SK-N-SH (cell line): ENCODE measurements at regions not wholly inside any gene's neighbourhood (a gene's known extent, or its start where the extent isn't known, plus 50 kb on each side); places are given as distances from the start of the nearest gene placed in this dataset.

Source experiments
- CTCF ChIA-PET: fragments of 300-600, 350-600 bp; formaldehyde crosslinking; extraction: SDS; loops from one replicate; lab custom pipeline; 2021; lab: Yijun Ruan, JAX
- POLR2A ChIA-PET: fragments of 350-600 bp; sonication (Branson Sonifier 250); formaldehyde crosslinking; extraction: SDS; loops from one replicate; lab custom pipeline; 2020; ENCODE audit warnings: antibody characterized with exemption, inconsistent platforms; lab: Yijun Ruan, JAX
- DNase-seq: peaks from one replicate; pipeline ENCODE4 v3.0.0; 2012
- H2AFZ ChIP-seq: fragments of 200-600 bp; sonication (generic); 2 replicates; pipeline ENCODE4 v1.8.1; 2016; ENCODE audit warnings: antibody characterized with exemption, mild to moderate bottlenecking, low read depth
- H3F3A ChIP-seq: fragments of 200-600 bp; sonication (generic); replicated peaks from 2 replicates; pipeline ENCODE3; 2016; ENCODE audit warnings: antibody characterized with exemption, mild to moderate bottlenecking; ENCODE audit not compliant: insufficient read depth
- H3K27ac ChIP-seq, 2 experiments: fragments of 200-500 bp in 1 of 2; fragments of 200-600 bp in 1 of 2; sonication (Bioruptor generic) in 1 of 2; sonication (generic), shearing (Covaris generic) in 1 of 2; 2 replicates each; pipeline versions ENCODE4 v1.5.1 to v1.6.1; 2014 to 2016; ENCODE audit warnings: low read depth in 2 of 2, inconsistent platforms in 1 of 2, low read length in 1 of 2, mild to moderate bottlenecking in 1 of 2, mixed read lengths in 1 of 2
- H3K27me3 ChIP-seq: fragments of 200-600 bp; sonication (generic), shearing (Covaris generic); 2 replicates; pipeline ENCODE4 v1.6.1; 2016; ENCODE audit warnings: mixed run types; ENCODE audit not compliant: insufficient read depth
- H3K36me3 ChIP-seq, 2 experiments: fragments of 200-500 bp in 1 of 2; fragments of 200-600 bp in 1 of 2; sonication (Bioruptor generic) in 1 of 2; sonication (generic) in 1 of 2; replicated peaks in 1 of 2; 2 replicates each; pipeline versions ENCODE3 to v1.5.1; 2014 to 2016; ENCODE audit warnings: low read length in 1 of 2, mild to moderate bottlenecking in 1 of 2; ENCODE audit not compliant: insufficient read depth in 2 of 2, control insufficient read depth in 1 of 2
- H3K4me1 ChIP-seq, 2 experiments: fragments of 200-500 bp in 1 of 2; fragments of 200-600 bp in 1 of 2; sonication (Bioruptor generic) in 1 of 2; sonication (generic), shearing (Covaris generic) in 1 of 2; 2 replicates each; pipeline versions ENCODE4 v1.5.1 to v1.6.1; 2014 to 2016; ENCODE audit warnings: low read depth in 1 of 2, low read length in 1 of 2, mixed run types in 1 of 2; ENCODE audit not compliant: insufficient read depth in 2 of 2, control insufficient read depth in 1 of 2
- H3K4me2 ChIP-seq: fragments of 200-600 bp; sonication (generic), shearing (Covaris generic); 2 replicates; pipeline ENCODE4 v1.6.1; 2017; ENCODE audit warnings: mixed run types
- H3K4me3 ChIP-seq, 2 experiments: fragments of 200-500 bp in 1 of 2; fragments of 200-600 bp in 1 of 2; sonication (Bioruptor generic) in 1 of 2; sonication (generic), shearing (Covaris generic) in 1 of 2; 2 replicates each; pipeline versions ENCODE4 v1.5.1 to v1.8.1; 2014 to 2016; ENCODE audit warnings: low read depth in 2 of 2, inconsistent platforms in 1 of 2, low read length in 1 of 2, mild to moderate bottlenecking in 1 of 2, mixed read lengths in 1 of 2, moderate library complexity in 1 of 2
- H3K79me2 ChIP-seq: fragments of 200-600 bp; sonication (generic); 2 replicates; pipeline ENCODE4 v1.8.1; 2017; ENCODE audit warnings: mild to moderate bottlenecking; ENCODE audit not compliant: insufficient read depth
- H3K9ac ChIP-seq: fragments of 200-600 bp; sonication (generic); 2 replicates; pipeline ENCODE4 v1.6.1; 2017; ENCODE audit warnings: mixed run types
- H3K9me2 ChIP-seq: fragments of 200-600 bp; sonication (generic); 2 replicates; pipeline ENCODE4 v1.6.1; 2017; ENCODE audit warnings: mixed run types
- H3K9me3 ChIP-seq: fragments of 200-600 bp; sonication (generic); 2 replicates; pipeline ENCODE4 v1.6.1; 2017; ENCODE audit warnings: mixed run types, mild to moderate bottlenecking, moderate library complexity
- H4K20me1 ChIP-seq: fragments of 200-600 bp; sonication (generic); 2 replicates; pipeline ENCODE4 v1.6.1; 2017; ENCODE audit warnings: mild to moderate bottlenecking, mixed run types; ENCODE audit not compliant: insufficient read depth
- EP300 ChIP-seq, 2 experiments: IDR thresholded peaks; 2 replicates each; pipeline versions ENCODE4 v1.4.0 to v1.6.1; 2012; ENCODE audit warnings: borderline replicate concordance in 1 of 2, low read depth in 1 of 2, low read length in 1 of 2
- FOXM1 ChIP-seq: IDR thresholded peaks from 2 replicates; pipeline ENCODE4 v1.4.0; 2012; ENCODE audit warnings: low read depth, mild to moderate bottlenecking
- GABPA ChIP-seq: IDR thresholded peaks from 2 replicates; pipeline ENCODE4 v1.4.0; 2012; ENCODE audit warnings: low read depth, mild to moderate bottlenecking
- TCF12 ChIP-seq: IDR thresholded peaks from 2 replicates; pipeline ENCODE4 v1.4.0; 2012
- WGBS: methylation state at CpG from one replicate; pipeline ENCODE4 v1.1.6; 2017; ENCODE audit warnings: low lambda C conversion rate; 5-methylcytosine and 5-hydroxymethylcytosine counted together

DNA sequence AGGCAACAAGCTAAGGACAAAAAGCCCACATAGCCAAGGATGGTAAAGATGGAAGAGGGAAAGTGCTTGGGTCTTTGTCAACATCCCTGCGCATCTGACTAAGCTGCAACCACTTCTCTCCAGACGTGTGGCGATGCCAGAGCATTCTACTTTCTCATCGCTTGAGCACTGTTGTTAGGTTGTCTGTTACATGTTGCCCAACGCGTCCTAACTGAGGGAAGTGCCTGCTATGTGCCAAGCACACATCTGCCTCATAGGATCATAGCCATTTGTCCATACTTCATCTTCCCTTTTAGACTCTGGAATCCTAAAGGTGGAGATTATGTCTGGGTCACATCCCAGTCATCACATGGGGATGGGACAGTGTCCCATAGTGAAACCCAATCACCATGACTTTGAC lies 464.9 kb downstream of the MATN1 start:
- no peak overlapping the region for H3K4me3 ChIP-seq
- H3K4me2 ChIP-seq, result no peak overlapping the region
- no peak for DNase-seq
- no peaks in the 10 kb centered on the region for H4K20me1 ChIP-seq
- no peaks in the 10 kb centered on the region for H3K9me2 ChIP-seq
- no peak for TF ChIP-seq GABPA
- H3K27ac ChIP-seq, result no peak overlapping the region
- H3K9ac ChIP-seq, result no peak overlapping the region
- no peaks in the 10 kb centered on the region for H3K9me3 ChIP-seq
- 49% methylated on average over 6 of the region's 6 CpGs for WGBS
- ChIA-PET POLR2A (no interaction called here), CTCF (no interaction called here)
- no peaks in the 10 kb centered on the region for H3K79me2 ChIP-seq
- H3K4me1 ChIP-seq, result peaks cover 0 to 2% of the 10 kb centered on the region in 2 experiments; a peak in 2 of 4 replicates
- no peaks in the 10 kb centered on the region for H3K36me3 ChIP-seq
- no peak overlapping the region for H2AFZ ChIP-seq
- H3F3A ChIP-seq, result no peaks in the 10 kb centered on the region
- no peaks in the 10 kb centered on the region for H3K27me3 ChIP-seq

DNA sequence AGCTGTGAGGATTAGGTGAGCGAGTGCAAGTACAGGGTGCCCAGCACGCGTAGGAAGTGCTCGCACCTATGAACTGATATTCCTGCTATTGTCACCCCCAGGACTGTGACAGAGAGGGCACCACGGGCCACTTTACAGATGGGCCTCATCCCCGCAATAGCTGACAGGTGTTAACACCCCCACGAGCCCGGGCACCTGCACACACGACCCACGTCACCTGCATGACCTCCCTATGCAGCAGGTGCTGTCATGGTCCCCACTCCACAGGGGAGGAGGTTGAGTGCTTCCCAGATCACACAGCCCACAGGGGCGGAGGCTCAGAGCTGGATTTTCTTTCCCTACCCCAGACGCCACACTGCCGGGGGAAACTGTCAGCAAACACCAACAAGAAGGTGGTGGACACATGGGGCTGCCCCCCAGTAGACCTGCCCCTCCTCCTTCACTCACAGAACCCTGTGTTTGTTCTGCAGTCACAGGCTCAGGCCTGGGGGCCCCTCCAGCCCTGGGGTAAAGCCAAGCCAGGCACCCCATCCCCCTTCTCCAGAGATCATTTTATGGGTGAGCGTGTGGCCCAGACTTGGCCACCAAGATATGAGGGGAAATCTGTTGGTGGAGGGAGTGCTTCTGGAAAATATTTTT lies 465.5 kb downstream of the MATN1 start:
- H3K9ac ChIP-seq, result no peak overlapping the region
- H3K9me2 ChIP-seq, result no peaks in the 10 kb centered on the region
- ChIA-PET CTCF (no interaction called here), POLR2A (no interaction called here)
- DNase-seq, result no peak
- H3K9me3 ChIP-seq, result no peaks in the 10 kb centered on the region
- no peaks in the 10 kb centered on the region for H3F3A ChIP-seq
- H3K4me3 ChIP-seq, result no peak overlapping the region
- H3K79me2 ChIP-seq, result no peaks in the 10 kb centered on the region
- no peak overlapping the region for H3K4me2 ChIP-seq
- H3K36me3 ChIP-seq, result no peaks in the 10 kb centered on the region
- 52% methylated on average over 8 of the region's 14 CpGs for WGBS
- no peaks in the 10 kb centered on the region; a peak in 1 of 4 replicates for H3K4me1 ChIP-seq
- H4K20me1 ChIP-seq, result no peaks in the 10 kb centered on the region
- H3K27ac ChIP-seq, result no peak overlapping the region
- H2AFZ ChIP-seq, result no peak overlapping the region
- no peaks in the 10 kb centered on the region for H3K27me3 ChIP-seq
- TF ChIP-seq TCF12, result no peak
- TF ChIP-seq EP300 (IDR thresholded peaks at IDR 0.05; ENCODE audit: borderline replicate concordance in 1 of 2, low read depth in 1 of 2, low read length in 1 of 2), result no peak

DNA sequence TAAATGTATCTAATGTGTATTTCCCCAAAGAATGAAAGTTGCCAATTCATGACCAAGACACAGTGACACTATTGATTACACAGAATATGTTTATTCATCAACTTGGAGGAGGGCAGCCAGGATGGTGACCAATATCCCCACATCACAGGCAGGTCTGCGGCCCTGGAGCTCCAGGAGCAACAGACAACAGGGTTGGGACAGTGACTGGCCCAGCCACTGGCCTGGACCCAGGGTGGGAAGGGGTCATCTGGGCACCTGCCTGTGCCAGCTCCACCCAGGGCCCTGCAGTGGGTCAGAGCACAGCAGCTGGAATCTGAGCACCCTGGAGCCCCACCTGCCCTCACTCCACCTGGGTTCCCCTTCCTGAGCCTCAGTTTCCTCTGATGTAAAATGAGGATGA lies 466.1 kb downstream of the MATN1 start:
- no peaks in the 10 kb centered on the region for H3K79me2 ChIP-seq
- CTCF ChIA-PET, result no interaction called here
- H2AFZ ChIP-seq, result no peak overlapping the region
- no peaks in the 10 kb centered on the region for H3K9me2 ChIP-seq
- no peaks in the 10 kb centered on the region for H3K27me3 ChIP-seq
- POLR2A ChIA-PET, result no interaction called here
- no peaks in the 10 kb centered on the region; a peak in 1 of 4 replicates for H3K4me1 ChIP-seq
- no peak overlapping the region for H3K9ac ChIP-seq
- no peak for TF ChIP-seq EP300 (IDR thresholded peaks at IDR 0.05; ENCODE audit: borderline replicate concordance in 1 of 2, low read depth in 1 of 2, low read length in 1 of 2)
- no peak overlapping the region for H3K27ac ChIP-seq
- H3K4me2 ChIP-seq, result no peak overlapping the region
- H4K20me1 ChIP-seq, result no peaks in the 10 kb centered on the region
- DNase-seq, result no peak
- H3F3A ChIP-seq, result no peaks in the 10 kb centered on the region
- H3K4me3 ChIP-seq, result no peak overlapping the region
- no peaks in the 10 kb centered on the region for H3K36me3 ChIP-seq
- no peaks in the 10 kb centered on the region for H3K9me3 ChIP-seq
- WGBS, result 17% methylated on average over 1 of the region's 1 CpG

DNA sequence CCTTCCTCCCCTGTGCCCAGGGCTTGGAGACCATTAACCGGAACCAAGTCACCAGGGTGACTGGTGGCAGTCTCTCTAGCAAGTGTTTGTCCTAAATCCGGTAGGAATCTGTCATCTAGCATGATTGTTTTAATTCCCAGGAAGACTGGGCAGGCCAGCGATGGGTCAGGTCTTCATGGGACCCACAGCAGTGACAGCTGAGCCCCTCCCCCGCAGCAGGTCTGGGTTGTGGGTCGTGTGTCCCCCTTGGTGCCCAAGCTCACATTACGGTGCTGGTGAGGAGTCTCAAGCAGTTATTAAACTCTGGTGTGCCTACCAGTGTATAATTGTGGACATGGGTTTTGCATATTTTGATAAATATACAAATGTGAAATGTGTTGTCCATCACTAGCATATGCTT lies 466.5 kb downstream of the MATN1 start:
- TF ChIP-seq FOXM1, result no peak
- CTCF ChIA-PET, result interaction anchor here (1.0 to 1.4 kb wide), 2 partner anchors 19 to 24 kb away, joined by 3 read pairs; no protein-coding TSS in a partner anchor
- Histone ChIP-seq H2AFZ (no peak overlapping the region), H3K79me2 (no peaks in the 10 kb centered on the region), H3K9ac (no peak overlapping the region), H3K4me1 (no peaks in the 10 kb centered on the region; a peak in 1 of 4 replicates), H3K27ac (no peak overlapping the region), H3K9me2 (no peaks in the 10 kb centered on the region), H4K20me1 (no peaks in the 10 kb centered on the region), H3K36me3 (no peaks in the 10 kb centered on the region), H3F3A (no peaks in the 10 kb centered on the region), H3K27me3 (no peaks in the 10 kb centered on the region), H3K9me3 (no peaks in the 10 kb centered on the region), H3K4me2 (no peak overlapping the region), H3K4me3 (no peak overlapping the region)
- POLR2A ChIA-PET, result no interaction called here
- WGBS, result 24% methylated on average over 5 of the region's 6 CpGs
- DNase-seq, result no peak
